HEK293T (cell line): ENCODE measurements at regions not wholly inside any gene's neighbourhood (a gene's known extent, or its start where the extent isn't known, plus 50 kb on each side); places are given as distances from the start of the nearest gene placed in this dataset.

Experiments
- CTBP1 ChIP-seq: fragments of 450-650 bp; IDR thresholded peaks from 2 replicates; pipeline ENCODE4 v1.6.1; 2016; ENCODE audit warnings: borderline replicate concordance
- ELF4 ChIP-seq: fragments of 450-650 bp; IDR thresholded peaks from 2 replicates; pipeline ENCODE4 v1.6.1; 2017; ENCODE audit warnings: antibody characterized with exemption
- FOXK2 ChIP-seq: fragments of 450-650 bp; IDR thresholded peaks from 2 replicates; pipeline ENCODE4 v1.6.1; 2016; ENCODE audit warnings: mild to moderate bottlenecking
- LEF1 ChIP-seq: fragments of 450-650 bp; IDR thresholded peaks from 2 replicates; pipeline ENCODE4 v1.6.1; 2017; ENCODE audit warnings: mild to moderate bottlenecking, borderline replicate concordance
- SP1 ChIP-seq: fragments of 450-650 bp; IDR thresholded peaks from 2 replicates; pipeline ENCODE4 v1.6.1; 2017
- SUZ12 ChIP-seq: fragments of 450-650 bp; IDR thresholded peaks from 2 replicates; pipeline ENCODE4 v1.6.1; 2016; ENCODE audit warnings: mild to moderate bottlenecking

- TF ChIP-seq FOXK2 (no peak), LEF1 (no peak), SP1 (no peak), SUZ12 (no peak), CTBP1 (no peak), ELF4 (no peak)
These were observed 79.1 kb downstream of the RAMP3 start for GRCh38 chr7:45236666-45237065.
